AG04450 (cell line): ENCODE measurements at regions not wholly inside any gene's neighbourhood (a gene's known extent, or its start where the extent isn't known, plus 50 kb on each side); places are given as distances from the start of the nearest gene placed in this dataset.
A peak's percentile ranks its signal among the peaks of the same experiment; 100 is the strongest.

Source experiments
- CTCF ChIA-PET: fragments of 300-600, 350-600 bp; formaldehyde crosslinking; extraction: SDS; loops from one replicate; lab custom pipeline; 2022; ENCODE audit warnings: antibody characterized with exemption, inconsistent platforms; lab: Charles Lee
- POLR2A ChIA-PET: fragments of 350-600 bp; formaldehyde crosslinking; extraction: SDS; loops from one replicate; lab custom pipeline; 2021; ENCODE audit warnings: antibody characterized with exemption, inconsistent platforms; lab: Yijun Ruan, JAX
- DNase-seq: peaks from one replicate; pipeline ENCODE4 v3.0.0-alpha.2; 2011; ENCODE audit warnings: low read depth, low spot score
- H3K27ac ChIP-seq: one replicate; pipeline ENCODE4 v1.5.1; 2012; ENCODE audit warnings: low read depth, low read length, control low read depth
- H3K27me3 ChIP-seq: one replicate; pipeline ENCODE4 v1.6.0; 2012; ENCODE audit warnings: low read length; ENCODE audit not compliant: control insufficient read depth, insufficient read depth
- H3K4me3 ChIP-seq: 2 replicates; pipeline ENCODE4 v1.5.1; 2011; ENCODE audit warnings: mild to moderate bottlenecking, low read depth, low read length, control low read depth
- H3K9me3 ChIP-seq: 2 replicates; pipeline ENCODE4 v1.5.1; 2012; ENCODE audit warnings: low read length; ENCODE audit not compliant: control insufficient read depth, insufficient read depth
- TF ChIP-seq, protein P1 (sequence below): IDR thresholded peaks from 2 replicates; pipeline ENCODE4 v1.5.1; 2011; ENCODE audit warnings: low read depth, low read length, control low read depth, inconsistent platforms

DNA sequence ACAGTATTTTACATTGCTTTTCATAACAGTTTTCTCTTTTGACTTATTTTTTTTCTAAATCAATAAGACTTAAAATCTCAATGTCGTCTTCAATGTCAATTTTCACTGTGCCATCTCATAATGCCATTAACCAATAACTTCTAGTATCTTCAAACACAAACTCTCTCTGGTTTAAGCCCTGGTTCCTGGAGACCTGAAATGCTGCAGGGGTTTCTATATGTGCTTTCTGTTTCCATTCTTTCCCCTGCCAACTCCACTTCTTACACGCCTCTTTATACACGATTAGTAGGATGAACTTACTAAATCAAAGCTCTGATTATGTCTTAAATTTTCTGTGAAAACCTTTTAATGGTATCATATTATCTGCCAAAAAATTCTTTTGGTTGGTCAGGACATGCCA, 191.4 kb downstream of the AMY1C start:
- ChIA-PET POLR2A (no interaction called here), CTCF (no interaction called here)
- TF ChIP-seq, protein P1, sequence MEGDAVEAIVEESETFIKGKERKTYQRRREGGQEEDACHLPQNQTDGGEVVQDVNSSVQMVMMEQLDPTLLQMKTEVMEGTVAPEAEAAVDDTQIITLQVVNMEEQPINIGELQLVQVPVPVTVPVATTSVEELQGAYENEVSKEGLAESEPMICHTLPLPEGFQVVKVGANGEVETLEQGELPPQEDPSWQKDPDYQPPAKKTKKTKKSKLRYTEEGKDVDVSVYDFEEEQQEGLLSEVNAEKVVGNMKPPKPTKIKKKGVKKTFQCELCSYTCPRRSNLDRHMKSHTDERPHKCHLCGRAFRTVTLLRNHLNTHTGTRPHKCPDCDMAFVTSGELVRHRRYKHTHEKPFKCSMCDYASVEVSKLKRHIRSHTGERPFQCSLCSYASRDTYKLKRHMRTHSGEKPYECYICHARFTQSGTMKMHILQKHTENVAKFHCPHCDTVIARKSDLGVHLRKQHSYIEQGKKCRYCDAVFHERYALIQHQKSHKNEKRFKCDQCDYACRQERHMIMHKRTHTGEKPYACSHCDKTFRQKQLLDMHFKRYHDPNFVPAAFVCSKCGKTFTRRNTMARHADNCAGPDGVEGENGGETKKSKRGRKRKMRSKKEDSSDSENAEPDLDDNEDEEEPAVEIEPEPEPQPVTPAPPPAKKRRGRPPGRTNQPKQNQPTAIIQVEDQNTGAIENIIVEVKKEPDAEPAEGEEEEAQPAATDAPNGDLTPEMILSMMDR = no peak

DNA sequence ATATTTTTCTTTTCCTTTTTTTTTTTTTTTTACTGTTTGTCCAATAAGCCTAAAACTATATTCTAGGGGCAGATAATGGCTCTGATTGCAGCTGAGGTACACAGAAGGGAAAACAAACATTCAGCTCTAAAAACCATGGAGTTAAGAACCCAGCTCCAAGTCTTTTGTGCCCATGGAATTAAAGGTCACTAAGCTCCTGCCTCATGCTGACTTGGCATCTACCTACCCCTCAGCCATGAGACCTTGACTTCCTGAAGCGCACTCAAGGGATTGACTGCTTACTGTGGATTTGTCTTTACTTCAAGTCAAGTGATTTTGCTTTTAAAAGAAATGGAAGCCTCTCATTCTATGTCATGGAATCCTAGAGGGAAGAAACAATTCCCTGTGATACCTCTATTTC, 192.3 kb downstream of the AMY1C start:
- H3K9me3 ChIP-seq = no peaks in the 10 kb centered on the region; the same call in 1 of the 2 replicates
- POLR2A ChIA-PET = no interaction called here
- no peak for DNase-seq
- no peak overlapping the region for H3K27ac ChIP-seq
- no peak overlapping the region for H3K4me3 ChIP-seq
- no peaks in the 10 kb centered on the region for H3K27me3 ChIP-seq
- CTCF ChIA-PET = no interaction called here
- TF ChIP-seq, protein P1 = no peak

More for the DNA sequence above, 191.4 kb downstream of the AMY1C start:
- no peaks in the 10 kb centered on the region; the same call in 1 of the 2 replicates for H3K9me3 ChIP-seq
- no peak overlapping the region for H3K4me3 ChIP-seq
- no peak overlapping the region for H3K27ac ChIP-seq
- no peak for DNase-seq
- no peaks in the 10 kb centered on the region for H3K27me3 ChIP-seq

DNA sequence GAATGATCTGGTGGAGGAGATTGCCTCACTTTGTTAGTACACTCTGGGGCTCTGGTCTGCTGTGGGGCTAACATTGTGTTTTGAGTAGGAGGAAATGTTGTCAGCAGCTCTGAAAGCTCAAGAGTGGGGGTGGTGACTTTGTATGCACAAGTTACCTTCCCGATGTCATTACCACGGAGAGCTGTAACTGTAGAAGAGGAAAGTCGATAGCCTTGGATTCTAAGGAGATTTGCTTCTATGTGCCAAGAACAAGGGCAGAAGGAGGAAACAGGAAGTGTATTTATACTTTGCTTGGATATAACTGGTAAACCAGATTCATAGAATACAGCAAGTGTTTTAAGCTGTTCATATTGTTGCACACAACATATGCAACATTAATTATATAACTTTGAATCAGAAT, 196.1 kb downstream of the AMY1C start:
- no peak overlapping the region for H3K4me3 ChIP-seq
- H3K27ac ChIP-seq = no peak overlapping the region
- no peaks in the 10 kb centered on the region; the same call in 1 of the 2 replicates for H3K9me3 ChIP-seq
- no peak for DNase-seq
- H3K27me3 ChIP-seq = no peaks in the 10 kb centered on the region
- POLR2A ChIA-PET = no interaction called here
- CTCF ChIA-PET = no interaction called here
- TF ChIP-seq, protein P1 = no peak

DNA sequence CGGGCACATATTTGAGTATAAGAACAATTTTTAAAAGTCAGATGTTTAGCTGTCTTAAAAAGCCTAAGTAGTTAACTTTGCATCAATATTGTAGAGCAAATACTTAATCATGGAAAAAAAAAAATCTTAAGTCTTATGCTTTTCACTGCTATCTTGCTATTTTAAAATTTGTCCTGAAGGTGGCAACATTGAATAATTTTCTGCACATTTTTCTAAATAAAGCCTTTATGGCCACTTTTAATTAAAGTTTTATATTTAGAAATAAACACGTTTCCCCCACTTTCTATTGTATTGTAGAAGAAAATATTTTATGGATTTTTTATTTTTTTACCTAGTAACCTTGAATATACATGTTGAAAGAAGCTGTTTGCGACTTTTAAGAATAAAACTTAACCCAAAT, 198.8 kb downstream of the AMY1C start:
- H3K9me3 ChIP-seq = no peaks in the 10 kb centered on the region; the same call in 1 of the 2 replicates
- H3K27me3 ChIP-seq = no peaks in the 10 kb centered on the region
- ChIA-PET CTCF (no interaction called here), POLR2A (no interaction called here)
- no peak for DNase-seq
- H3K4me3 ChIP-seq = no peak overlapping the region
- no peak overlapping the region for H3K27ac ChIP-seq
- TF ChIP-seq, protein P1 = 0 out of 2 replicates have a peak, but pooled peaks have one; percentile 7

DNA sequence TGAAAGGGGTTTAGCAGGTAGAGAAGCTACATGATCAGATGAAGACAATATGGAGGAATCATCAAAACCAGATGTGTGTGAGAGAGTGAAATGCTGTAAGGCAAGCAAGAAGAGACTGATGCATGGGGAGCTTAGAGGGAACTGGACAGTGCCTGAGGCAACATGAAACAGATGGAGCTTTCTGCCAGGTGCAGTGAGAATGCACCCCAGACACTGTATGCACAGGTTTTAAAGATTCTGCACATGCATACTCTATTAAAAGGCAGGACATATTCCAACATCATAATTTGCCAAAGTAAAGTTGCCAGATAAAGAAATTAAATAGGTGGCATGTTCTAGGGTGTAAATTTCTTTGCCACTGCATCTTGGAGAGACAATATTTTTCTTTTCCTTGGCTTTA, 200.1 kb downstream of the AMY1C start:
- TF ChIP-seq, protein P1 = no peak
- ChIA-PET CTCF (no interaction called here), POLR2A (no interaction called here)
- Histone ChIP-seq H3K27ac (no peak overlapping the region), H3K4me3 (no peak overlapping the region), H3K9me3 (no peaks in the 10 kb centered on the region; the same call in 1 of the 2 replicates), H3K27me3 (no peaks in the 10 kb centered on the region)
- no peak for DNase-seq
